Lower leg skin (tissue), 3 donors: ENCODE measurements at regions not wholly inside any gene's neighbourhood (a gene's known extent, or its start where the extent isn't known, plus 50 kb on each side); places are given as distances from the start of the nearest gene placed in this dataset.

Experiments
- CTCF ChIP-seq, 3 donors: fragments of 450-650 bp; IDR thresholded peaks; one replicate each; pipeline ENCODE4 v1.5.1; 2016; ENCODE audit warnings: antibody characterized with exemption in 3 of 3, mild to moderate bottlenecking in 3 of 3, moderate library complexity in 2 of 3
- POLR2A ChIP-seq, 2 donors: fragments of 450-650 bp; IDR thresholded peaks; one replicate each; pipeline ENCODE4 v1.6.1; 2016 to 2017; ENCODE audit warnings: antibody characterized with exemption in 2 of 2, mild to moderate bottlenecking in 1 of 2, moderate library complexity in 1 of 2

GRCh38 chr15:69660114-69660513 is 207.5 kb downstream of the RPLP1 start:
- TF ChIP-seq POLR2A (IDR thresholded peaks at IDR 0.05) (no peak), CTCF (IDR thresholded peaks at IDR 0.05) (no peak)
